ENCODE measurements at regions not wholly inside any gene's neighbourhood (a gene's known extent, or its start where the extent isn't known, plus 50 kb on each side); places are given as distances from the start of the nearest gene placed in this dataset.

DNA sequence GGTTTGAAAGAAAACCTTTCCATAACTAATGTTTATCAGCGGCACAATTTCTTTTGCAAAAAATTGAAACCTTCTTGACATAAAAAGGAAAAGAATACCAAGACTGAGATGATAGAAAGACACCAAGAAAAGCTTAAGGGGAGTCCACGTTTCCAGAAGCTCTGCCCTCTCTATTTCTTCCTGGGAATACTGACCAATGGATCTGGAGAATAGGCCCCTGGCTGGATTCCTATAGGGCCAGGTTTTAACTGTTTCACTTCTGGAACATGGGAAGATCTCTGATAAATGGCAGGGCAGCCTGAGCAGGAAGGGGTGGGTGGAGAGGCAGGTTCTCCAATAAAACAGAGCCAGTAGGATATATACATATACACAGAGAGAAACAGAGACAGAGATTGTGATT is 413.4 kb upstream of the JARID2 start:
- Histone ChIP-seq H3K4me1 (ENCODE audit: control insufficient read depth in 1 of 2, insufficient read depth in 2 of 2, low read depth in 1 of 2, low read length in 1 of 2) (no peaks in the 10 kb centered on the region), H3K4me3 (ENCODE audit: low read depth in 2 of 2, low read length in 1 of 2) (no peak overlapping the region), H3K79me2 (ENCODE audit: insufficient read depth) (no peaks in the 10 kb centered on the region; the same call in 1 of the 2 replicates), H3K9ac (no peak overlapping the region), H3F3A (replicated peaks; ENCODE audit: insufficient read depth) (no peaks in the 10 kb centered on the region), H3K27me3 (ENCODE audit: insufficient read depth) (no peaks in the 10 kb centered on the region), H3K27ac (ENCODE audit: low read depth in 2 of 2, low read length in 1 of 2) (no peak overlapping the region), H3K36me3 (replicated peaks in 1 of 2; ENCODE audit: control insufficient read depth in 1 of 2, insufficient read depth in 2 of 2, low read length in 1 of 2) (no peaks in the 10 kb centered on the region), H3K4me2 (no peak overlapping the region), H2AFZ (ENCODE audit: low read depth) (no peak overlapping the region), H4K20me1 (ENCODE audit: insufficient read depth) (no peaks in the 10 kb centered on the region), H3K9me3 (no peaks in the 10 kb centered on the region), H3K9me2 (no peaks in the 10 kb centered on the region)
- 45% methylated on average over 2 of the region's 2 CpGs for WGBS (ENCODE audit: low lambda C conversion rate)
- no peak for DNase-seq
- ChIA-PET CTCF (interaction anchor here (1.3 kb wide), 1 partner anchor 558 kb away, joined by 5 read pairs; no protein-coding TSS in a partner anchor), POLR2A (no interaction called here)
- TF ChIP-seq RAD21 (IDR thresholded peaks at IDR 0.05; ENCODE audit: low read length) (no peak), EZH2phosphoT487 (IDR thresholded peaks at IDR 0.05; ENCODE audit: borderline replicate concordance, low read depth) (no peak), ZBTB33 (IDR thresholded peaks at IDR 0.05; ENCODE audit: borderline replicate concordance, low read depth) (no peak), NRF1 (IDR thresholded peaks at IDR 0.05; ENCODE audit: low read depth, low read length) (no peak), SIN3A (IDR thresholded peaks at IDR 0.05; ENCODE audit: borderline replicate concordance, low read depth, low read length) (no peak), RFX5 (IDR thresholded peaks at IDR 0.05; ENCODE audit: low read length) (no peak)
- TF ChIP-seq, protein P1, sequence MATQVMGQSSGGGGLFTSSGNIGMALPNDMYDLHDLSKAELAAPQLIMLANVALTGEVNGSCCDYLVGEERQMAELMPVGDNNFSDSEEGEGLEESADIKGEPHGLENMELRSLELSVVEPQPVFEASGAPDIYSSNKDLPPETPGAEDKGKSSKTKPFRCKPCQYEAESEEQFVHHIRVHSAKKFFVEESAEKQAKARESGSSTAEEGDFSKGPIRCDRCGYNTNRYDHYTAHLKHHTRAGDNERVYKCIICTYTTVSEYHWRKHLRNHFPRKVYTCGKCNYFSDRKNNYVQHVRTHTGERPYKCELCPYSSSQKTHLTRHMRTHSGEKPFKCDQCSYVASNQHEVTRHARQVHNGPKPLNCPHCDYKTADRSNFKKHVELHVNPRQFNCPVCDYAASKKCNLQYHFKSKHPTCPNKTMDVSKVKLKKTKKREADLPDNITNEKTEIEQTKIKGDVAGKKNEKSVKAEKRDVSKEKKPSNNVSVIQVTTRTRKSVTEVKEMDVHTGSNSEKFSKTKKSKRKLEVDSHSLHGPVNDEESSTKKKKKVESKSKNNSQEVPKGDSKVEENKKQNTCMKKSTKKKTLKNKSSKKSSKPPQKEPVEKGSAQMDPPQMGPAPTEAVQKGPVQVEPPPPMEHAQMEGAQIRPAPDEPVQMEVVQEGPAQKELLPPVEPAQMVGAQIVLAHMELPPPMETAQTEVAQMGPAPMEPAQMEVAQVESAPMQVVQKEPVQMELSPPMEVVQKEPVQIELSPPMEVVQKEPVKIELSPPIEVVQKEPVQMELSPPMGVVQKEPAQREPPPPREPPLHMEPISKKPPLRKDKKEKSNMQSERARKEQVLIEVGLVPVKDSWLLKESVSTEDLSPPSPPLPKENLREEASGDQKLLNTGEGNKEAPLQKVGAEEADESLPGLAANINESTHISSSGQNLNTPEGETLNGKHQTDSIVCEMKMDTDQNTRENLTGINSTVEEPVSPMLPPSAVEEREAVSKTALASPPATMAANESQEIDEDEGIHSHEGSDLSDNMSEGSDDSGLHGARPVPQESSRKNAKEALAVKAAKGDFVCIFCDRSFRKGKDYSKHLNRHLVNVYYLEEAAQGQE (IDR thresholded peaks at IDR 0.05; ENCODE audit: low read depth, low read length) = no peak

DNA sequence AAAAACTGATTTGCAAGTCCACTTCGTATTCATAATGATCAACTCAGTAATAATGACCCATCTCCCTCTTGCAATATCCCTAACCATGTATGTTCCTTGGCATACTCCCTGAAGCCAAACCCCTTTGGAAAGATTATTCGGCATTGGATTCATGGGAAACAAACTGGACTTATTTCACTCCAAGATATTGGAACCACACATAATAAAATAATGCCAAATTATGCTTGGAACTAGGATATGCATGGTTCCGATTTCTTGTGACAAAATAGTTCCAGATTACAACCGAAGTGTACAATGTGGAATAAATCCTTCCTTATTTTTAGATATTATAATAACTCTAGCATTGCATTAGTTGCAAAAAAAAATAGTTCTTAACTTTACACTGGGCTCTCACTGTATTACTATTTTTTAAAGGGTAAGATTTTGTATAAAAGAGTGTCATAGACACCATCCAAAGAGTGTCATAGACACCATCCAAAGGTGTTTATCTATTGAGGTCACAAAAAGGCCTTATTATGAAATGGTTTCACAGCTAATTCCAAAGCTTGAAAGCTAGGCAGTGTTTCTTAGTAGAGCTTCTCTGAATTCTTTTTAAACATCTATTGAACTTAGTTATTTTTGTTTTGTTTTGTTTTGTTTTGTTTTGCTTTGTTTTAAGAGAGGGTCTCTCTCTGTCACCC is 410.9 kb upstream of the JARID2 start:
- 38% methylated on average over 4 of the region's 4 CpGs for WGBS (ENCODE audit: low lambda C conversion rate)
- Histone ChIP-seq H4K20me1 (ENCODE audit: insufficient read depth) (no peaks in the 10 kb centered on the region), H3F3A (replicated peaks; ENCODE audit: insufficient read depth) (no peaks in the 10 kb centered on the region), H3K4me3 (ENCODE audit: low read depth in 2 of 2, low read length in 1 of 2) (no peak overlapping the region), H3K4me2 (no peak overlapping the region), H3K9me3 (no peaks in the 10 kb centered on the region), H3K27ac (ENCODE audit: low read depth in 2 of 2, low read length in 1 of 2) (no peak overlapping the region), H3K9me2 (no peaks in the 10 kb centered on the region), H3K4me1 (ENCODE audit: control insufficient read depth in 1 of 2, insufficient read depth in 2 of 2, low read depth in 1 of 2, low read length in 1 of 2) (no peaks in the 10 kb centered on the region), H3K36me3 (replicated peaks in 1 of 2; ENCODE audit: control insufficient read depth in 1 of 2, insufficient read depth in 2 of 2, low read length in 1 of 2) (no peaks in the 10 kb centered on the region), H3K79me2 (ENCODE audit: insufficient read depth) (no peaks in the 10 kb centered on the region; the same call in 1 of the 2 replicates), H3K27me3 (ENCODE audit: insufficient read depth) (no peaks in the 10 kb centered on the region), H2AFZ (ENCODE audit: low read depth) (no peak overlapping the region), H3K9ac (no peak overlapping the region)
- ChIA-PET CTCF (no interaction called here), POLR2A (no interaction called here)
- DNase-seq = no peak
- no peak for TF ChIP-seq IRF3 (IDR thresholded peaks at IDR 0.05; ENCODE audit: low read depth, low read length)

Data from SK-N-SH (cell line).